GM23338 (cell line): ENCODE measurements at regions not wholly inside any gene's neighbourhood (a gene's known extent, or its start where the extent isn't known, plus 50 kb on each side); places are given as distances from the start of the nearest gene placed in this dataset.

Experiments
- ATAC-seq: fragments of 200-7000 bp; cut with Tn5 transposase; 3 replicates; pipeline ENCODE4 v1.9.1; 2020
- DNase-seq: peaks from one replicate; pipeline ENCODE4 v3.0.0-alpha.2; 2015; ENCODE audit warnings: low spot score
- H2AFZ ChIP-seq: fragments of 200-600 bp; sonication (generic); 2 replicates; pipeline ENCODE4 v1.8.0; 2016; ENCODE audit warnings: antibody characterized with exemption, mild to moderate bottlenecking, moderate library complexity
- H3F3A ChIP-seq: fragments of 200-600 bp; sonication (generic); replicated peaks from 2 replicates; pipeline ENCODE4 v1.8.0; 2017; ENCODE audit warnings: antibody characterized with exemption, mixed run types, low read depth
- H3K27ac ChIP-seq: fragments of 200-600 bp; sonication (generic); 2 replicates; pipeline ENCODE4 v1.6.1; 2016; ENCODE audit warnings: low read depth
- H3K27me3 ChIP-seq: fragments of 200-600 bp; sonication (generic); 2 replicates; pipeline ENCODE4 v1.8.0; 2016; ENCODE audit warnings: mild to moderate bottlenecking, mixed run types, moderate library complexity; ENCODE audit not compliant: insufficient read depth
- H3K36me3 ChIP-seq: fragments of 200-600 bp; sonication (generic); 2 replicates; pipeline ENCODE4 v1.8.0; 2016; ENCODE audit warnings: mild to moderate bottlenecking; ENCODE audit not compliant: insufficient read depth
- H3K4me1 ChIP-seq: fragments of 200-600 bp; sonication (generic); 2 replicates; pipeline ENCODE4 v1.8.0; 2016; ENCODE audit warnings: mild to moderate bottlenecking, moderate library complexity; ENCODE audit not compliant: insufficient read depth
- H3K4me2 ChIP-seq: fragments of 200-600 bp; sonication (generic); 2 replicates; pipeline ENCODE4 v1.7.1; 2017; ENCODE audit warnings: mixed run types
- H3K4me3 ChIP-seq: fragments of 200-600 bp; sonication (generic); 2 replicates; pipeline ENCODE4 v1.6.1; 2016; ENCODE audit warnings: mixed run types
- H3K79me2 ChIP-seq: fragments of 200-600 bp; sonication (generic); replicated peaks from 2 replicates; pipeline ENCODE4 v1.8.0; 2017; ENCODE audit warnings: mild to moderate bottlenecking; ENCODE audit not compliant: insufficient read depth
- H3K9me2 ChIP-seq: fragments of 200-600 bp; sonication (generic); 2 replicates; pipeline ENCODE4 v1.8.0; 2017; ENCODE audit not compliant: insufficient read depth
- H4K20me1 ChIP-seq: fragments of 200-600 bp; sonication (generic); replicated peaks from 2 replicates; pipeline ENCODE4 v1.8.0; 2017; ENCODE audit warnings: mild to moderate bottlenecking; ENCODE audit not compliant: insufficient read depth
- H3K27ac Mint-ChIP-seq: 2 replicates; pipeline ENCODE4 v1.8.0; 2020; ENCODE audit warnings: inconsistent platforms, mild to moderate bottlenecking, moderate library complexity, mixed read lengths
- H3K27me3 Mint-ChIP-seq: 3 replicates; pipeline ENCODE4 v1.8.0; 2022; ENCODE audit warnings: low read depth, mild to moderate bottlenecking, moderate library complexity, mixed read lengths, inconsistent platforms; ENCODE audit not compliant: insufficient read depth, poor library complexity
- H3K36me3 Mint-ChIP-seq: 3 replicates; pipeline ENCODE4 v1.8.0; 2021; ENCODE audit warnings: low read depth, mild to moderate bottlenecking, inconsistent platforms, moderate library complexity, mixed read lengths
- H3K4me1 Mint-ChIP-seq: 3 replicates; pipeline ENCODE4 v1.8.0; 2020; ENCODE audit warnings: mild to moderate bottlenecking, inconsistent platforms, mixed read lengths
- H3K4me3 Mint-ChIP-seq: 3 replicates; pipeline ENCODE4 v1.8.0; 2021; ENCODE audit warnings: moderate library complexity, mild to moderate bottlenecking, inconsistent platforms, mixed read lengths
- H3K9me3 Mint-ChIP-seq: 3 replicates; pipeline ENCODE4 v1.8.0; 2020; ENCODE audit warnings: moderate library complexity, mild to moderate bottlenecking, inconsistent platforms, mixed read lengths
- EZH2phosphoT487 ChIP-seq: fragments of 200-600 bp; sonication (generic); IDR thresholded peaks from one replicate; pipeline ENCODE4 v1.8.1; 2018; ENCODE audit warnings: antibody characterized with exemption; ENCODE audit not compliant: unreplicated experiment
- NANOG ChIP-seq: IDR thresholded peaks from 2 replicates; pipeline ENCODE4 v1.6.1; 2016; ENCODE audit warnings: antibody characterized with exemption, borderline replicate concordance
- POLR2AphosphoS5 ChIP-seq: IDR thresholded peaks from 2 replicates; pipeline ENCODE4 v1.6.1; 2016; ENCODE audit warnings: antibody characterized with exemption, low read depth
- ZNF114 ChIP-seq: fragments of 250-450 bp; sonication (Bioruptor Pico); IDR thresholded peaks from 2 replicates; pipeline ENCODE4 v1.5.0; 2020; ENCODE audit warnings: mild to moderate bottlenecking, moderate library complexity
- ZNF331 ChIP-seq: fragments of 250-450 bp; sonication (Bioruptor Pico); IDR thresholded peaks from 2 replicates; pipeline ENCODE4 v1.5.0; 2020; ENCODE audit warnings: low read depth, mild to moderate bottlenecking, moderate library complexity
- TF ChIP-seq, protein P1 (sequence below): IDR thresholded peaks from one replicate; pipeline ENCODE4 v1.6.1; 2018; ENCODE audit warnings: antibody characterized with exemption; ENCODE audit not compliant: unreplicated experiment
- TF ChIP-seq, protein P2 (sequence below): fragments of 250-450 bp; sonication (Bioruptor Pico); IDR thresholded peaks from 2 replicates; pipeline ENCODE4 v1.5.0; 2020; ENCODE audit warnings: mild to moderate bottlenecking, moderate library complexity
- TF ChIP-seq, protein P3 (sequence below): IDR thresholded peaks from 2 replicates; pipeline ENCODE4 v1.6.1; 2016; ENCODE audit warnings: antibody characterized with exemption
- TF ChIP-seq, protein P4 (sequence below), 2 experiments: fragments of 200-600 bp in 1 of 2; sonication (generic) in 1 of 2; conservative IDR thresholded peaks; 2 replicates each; pipeline versions ENCODE4 v1.5.1 to v1.6.1; 2016 to 2017; ENCODE audit warnings: antibody characterized with exemption in 2 of 2, low read depth in 2 of 2, mild to moderate bottlenecking in 2 of 2, moderate library complexity in 1 of 2

DNA sequence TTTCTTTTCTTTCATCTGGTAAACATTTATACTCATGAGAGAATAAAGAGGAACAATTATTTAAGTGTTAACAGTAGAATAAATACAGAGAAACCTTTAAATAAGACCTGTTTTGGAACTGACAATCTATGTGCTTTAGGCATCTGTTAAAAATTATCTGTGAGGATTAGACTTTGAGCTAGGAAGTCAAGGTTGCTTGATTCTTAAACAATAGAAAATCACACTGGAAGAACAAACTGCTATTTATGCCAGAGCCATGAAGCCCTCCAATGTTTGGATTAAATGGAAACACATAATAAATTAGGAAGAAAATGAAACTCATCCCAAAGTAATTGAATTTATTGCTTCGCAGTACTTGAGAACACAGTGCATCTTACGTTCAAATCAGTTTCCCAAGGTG, 207.2 kb upstream of the NPY2R start:
- no peak overlapping the region for H2AFZ ChIP-seq
- H3K4me3 ChIP-seq = no peak overlapping the region
- no peaks in the 10 kb centered on the region for H3K27me3 ChIP-seq
- H3K27ac ChIP-seq = no peak overlapping the region
- H3K36me3 ChIP-seq = no peaks in the 10 kb centered on the region
- H3K4me2 ChIP-seq = no peak overlapping the region
- Mint-ChIP-seq H3K4me3 (no peak overlapping the region), H3K9me3 (no peaks in the 10 kb centered on the region), H3K4me1 (peaks cover 7% of the 10 kb centered on the region; the same call in 2 of the 3 replicates), H3K36me3 (no peaks in the 10 kb centered on the region), H3K27me3 (no peaks in the 10 kb centered on the region), H3K27ac (no peak overlapping the region)
- DNase-seq (no peak), ATAC-seq (no peak)
- H3K79me2 ChIP-seq = no peaks in the 10 kb centered on the region
- H3F3A ChIP-seq = no peaks in the 10 kb centered on the region
- no peaks in the 10 kb centered on the region for H3K9me2 ChIP-seq
- no peaks in the 10 kb centered on the region for H4K20me1 ChIP-seq
- peaks cover 3% of the 10 kb centered on the region; the same call in 1 of the 2 replicates for H3K4me1 ChIP-seq
- no peak for TF ChIP-seq NANOG
- TF ChIP-seq, protein P1, sequence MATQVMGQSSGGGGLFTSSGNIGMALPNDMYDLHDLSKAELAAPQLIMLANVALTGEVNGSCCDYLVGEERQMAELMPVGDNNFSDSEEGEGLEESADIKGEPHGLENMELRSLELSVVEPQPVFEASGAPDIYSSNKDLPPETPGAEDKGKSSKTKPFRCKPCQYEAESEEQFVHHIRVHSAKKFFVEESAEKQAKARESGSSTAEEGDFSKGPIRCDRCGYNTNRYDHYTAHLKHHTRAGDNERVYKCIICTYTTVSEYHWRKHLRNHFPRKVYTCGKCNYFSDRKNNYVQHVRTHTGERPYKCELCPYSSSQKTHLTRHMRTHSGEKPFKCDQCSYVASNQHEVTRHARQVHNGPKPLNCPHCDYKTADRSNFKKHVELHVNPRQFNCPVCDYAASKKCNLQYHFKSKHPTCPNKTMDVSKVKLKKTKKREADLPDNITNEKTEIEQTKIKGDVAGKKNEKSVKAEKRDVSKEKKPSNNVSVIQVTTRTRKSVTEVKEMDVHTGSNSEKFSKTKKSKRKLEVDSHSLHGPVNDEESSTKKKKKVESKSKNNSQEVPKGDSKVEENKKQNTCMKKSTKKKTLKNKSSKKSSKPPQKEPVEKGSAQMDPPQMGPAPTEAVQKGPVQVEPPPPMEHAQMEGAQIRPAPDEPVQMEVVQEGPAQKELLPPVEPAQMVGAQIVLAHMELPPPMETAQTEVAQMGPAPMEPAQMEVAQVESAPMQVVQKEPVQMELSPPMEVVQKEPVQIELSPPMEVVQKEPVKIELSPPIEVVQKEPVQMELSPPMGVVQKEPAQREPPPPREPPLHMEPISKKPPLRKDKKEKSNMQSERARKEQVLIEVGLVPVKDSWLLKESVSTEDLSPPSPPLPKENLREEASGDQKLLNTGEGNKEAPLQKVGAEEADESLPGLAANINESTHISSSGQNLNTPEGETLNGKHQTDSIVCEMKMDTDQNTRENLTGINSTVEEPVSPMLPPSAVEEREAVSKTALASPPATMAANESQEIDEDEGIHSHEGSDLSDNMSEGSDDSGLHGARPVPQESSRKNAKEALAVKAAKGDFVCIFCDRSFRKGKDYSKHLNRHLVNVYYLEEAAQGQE = no peak
- TF ChIP-seq ZNF331 (CRISPR knock-in tag) = no peak
- TF ChIP-seq, protein P2, sequence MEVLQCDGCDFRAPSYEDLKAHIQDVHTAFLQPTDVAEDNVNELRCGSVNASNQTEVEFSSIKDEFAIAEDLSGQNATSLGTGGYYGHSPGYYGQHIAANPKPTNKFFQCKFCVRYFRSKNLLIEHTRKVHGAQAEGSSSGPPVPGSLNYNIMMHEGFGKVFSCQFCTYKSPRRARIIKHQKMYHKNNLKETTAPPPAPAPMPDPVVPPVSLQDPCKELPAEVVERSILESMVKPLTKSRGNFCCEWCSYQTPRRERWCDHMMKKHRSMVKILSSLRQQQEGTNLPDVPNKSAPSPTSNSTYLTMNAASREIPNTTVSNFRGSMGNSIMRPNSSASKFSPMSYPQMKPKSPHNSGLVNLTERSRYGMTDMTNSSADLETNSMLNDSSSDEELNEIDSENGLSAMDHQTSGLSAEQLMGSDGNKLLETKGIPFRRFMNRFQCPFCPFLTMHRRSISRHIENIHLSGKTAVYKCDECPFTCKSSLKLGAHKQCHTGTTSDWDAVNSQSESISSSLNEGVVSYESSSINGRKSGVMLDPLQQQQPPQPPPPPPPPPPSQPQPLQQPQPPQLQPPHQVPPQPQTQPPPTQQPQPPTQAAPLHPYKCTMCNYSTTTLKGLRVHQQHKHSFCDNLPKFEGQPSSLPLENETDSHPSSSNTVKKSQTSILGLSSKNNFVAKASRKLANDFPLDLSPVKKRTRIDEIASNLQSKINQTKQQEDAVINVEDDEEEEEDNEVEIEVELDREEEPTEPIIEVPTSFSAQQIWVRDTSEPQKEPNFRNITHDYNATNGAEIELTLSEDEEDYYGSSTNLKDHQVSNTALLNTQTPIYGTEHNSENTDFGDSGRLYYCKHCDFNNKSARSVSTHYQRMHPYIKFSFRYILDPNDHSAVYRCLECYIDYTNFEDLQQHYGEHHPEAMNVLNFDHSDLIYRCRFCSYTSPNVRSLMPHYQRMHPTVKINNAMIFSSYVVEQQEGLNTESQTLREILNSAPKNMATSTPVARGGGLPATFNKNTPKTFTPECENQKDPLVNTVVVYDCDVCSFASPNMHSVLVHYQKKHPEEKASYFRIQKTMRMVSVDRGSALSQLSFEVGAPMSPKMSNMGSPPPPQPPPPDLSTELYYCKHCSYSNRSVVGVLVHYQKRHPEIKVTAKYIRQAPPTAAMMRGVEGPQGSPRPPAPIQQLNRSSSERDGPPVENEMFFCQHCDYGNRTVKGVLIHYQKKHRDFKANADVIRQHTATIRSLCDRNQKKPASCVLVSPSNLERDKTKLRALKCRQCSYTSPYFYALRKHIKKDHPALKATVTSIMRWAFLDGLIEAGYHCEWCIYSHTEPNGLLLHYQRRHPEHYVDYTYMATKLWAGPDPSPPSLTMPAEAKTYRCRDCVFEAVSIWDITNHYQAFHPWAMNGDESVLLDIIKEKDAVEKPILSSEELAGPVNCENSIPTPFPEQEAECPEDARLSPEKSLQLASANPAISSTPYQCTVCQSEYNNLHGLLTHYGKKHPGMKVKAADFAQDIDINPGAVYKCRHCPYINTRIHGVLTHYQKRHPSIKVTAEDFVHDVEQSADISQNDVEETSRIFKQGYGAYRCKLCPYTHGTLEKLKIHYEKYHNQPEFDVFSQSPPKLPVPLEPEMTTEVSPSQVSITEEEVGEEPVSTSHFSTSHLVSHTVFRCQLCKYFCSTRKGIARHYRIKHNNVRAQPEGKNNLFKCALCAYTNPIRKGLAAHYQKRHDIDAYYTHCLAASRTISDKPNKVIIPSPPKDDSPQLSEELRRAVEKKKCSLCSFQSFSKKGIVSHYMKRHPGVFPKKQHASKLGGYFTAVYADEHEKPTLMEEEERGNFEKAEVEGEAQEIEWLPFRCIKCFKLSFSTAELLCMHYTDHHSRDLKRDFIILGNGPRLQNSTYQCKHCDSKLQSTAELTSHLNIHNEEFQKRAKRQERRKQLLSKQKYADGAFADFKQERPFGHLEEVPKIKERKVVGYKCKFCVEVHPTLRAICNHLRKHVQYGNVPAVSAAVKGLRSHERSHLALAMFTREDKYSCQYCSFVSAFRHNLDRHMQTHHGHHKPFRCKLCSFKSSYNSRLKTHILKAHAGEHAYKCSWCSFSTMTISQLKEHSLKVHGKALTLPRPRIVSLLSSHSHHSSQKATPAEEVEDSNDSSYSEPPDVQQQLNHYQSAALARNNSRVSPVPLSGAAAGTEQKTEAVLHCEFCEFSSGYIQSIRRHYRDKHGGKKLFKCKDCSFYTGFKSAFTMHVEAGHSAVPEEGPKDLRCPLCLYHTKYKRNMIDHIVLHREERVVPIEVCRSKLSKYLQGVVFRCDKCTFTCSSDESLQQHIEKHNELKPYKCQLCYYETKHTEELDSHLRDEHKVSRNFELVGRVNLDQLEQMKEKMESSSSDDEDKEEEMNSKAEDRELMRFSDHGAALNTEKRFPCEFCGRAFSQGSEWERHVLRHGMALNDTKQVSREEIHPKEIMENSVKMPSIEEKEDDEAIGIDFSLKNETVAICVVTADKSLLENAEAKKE (CRISPR knock-in tag) = no peak
- TF ChIP-seq, protein P3, sequence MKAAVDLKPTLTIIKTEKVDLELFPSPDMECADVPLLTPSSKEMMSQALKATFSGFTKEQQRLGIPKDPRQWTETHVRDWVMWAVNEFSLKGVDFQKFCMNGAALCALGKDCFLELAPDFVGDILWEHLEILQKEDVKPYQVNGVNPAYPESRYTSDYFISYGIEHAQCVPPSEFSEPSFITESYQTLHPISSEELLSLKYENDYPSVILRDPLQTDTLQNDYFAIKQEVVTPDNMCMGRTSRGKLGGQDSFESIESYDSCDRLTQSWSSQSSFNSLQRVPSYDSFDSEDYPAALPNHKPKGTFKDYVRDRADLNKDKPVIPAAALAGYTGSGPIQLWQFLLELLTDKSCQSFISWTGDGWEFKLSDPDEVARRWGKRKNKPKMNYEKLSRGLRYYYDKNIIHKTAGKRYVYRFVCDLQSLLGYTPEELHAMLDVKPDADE = no peak
- no peak for TF ChIP-seq EZH2phosphoT487
- no peak for TF ChIP-seq POLR2AphosphoS5
- TF ChIP-seq ZNF114 (CRISPR knock-in tag) = no peak
- TF ChIP-seq, protein P4, sequence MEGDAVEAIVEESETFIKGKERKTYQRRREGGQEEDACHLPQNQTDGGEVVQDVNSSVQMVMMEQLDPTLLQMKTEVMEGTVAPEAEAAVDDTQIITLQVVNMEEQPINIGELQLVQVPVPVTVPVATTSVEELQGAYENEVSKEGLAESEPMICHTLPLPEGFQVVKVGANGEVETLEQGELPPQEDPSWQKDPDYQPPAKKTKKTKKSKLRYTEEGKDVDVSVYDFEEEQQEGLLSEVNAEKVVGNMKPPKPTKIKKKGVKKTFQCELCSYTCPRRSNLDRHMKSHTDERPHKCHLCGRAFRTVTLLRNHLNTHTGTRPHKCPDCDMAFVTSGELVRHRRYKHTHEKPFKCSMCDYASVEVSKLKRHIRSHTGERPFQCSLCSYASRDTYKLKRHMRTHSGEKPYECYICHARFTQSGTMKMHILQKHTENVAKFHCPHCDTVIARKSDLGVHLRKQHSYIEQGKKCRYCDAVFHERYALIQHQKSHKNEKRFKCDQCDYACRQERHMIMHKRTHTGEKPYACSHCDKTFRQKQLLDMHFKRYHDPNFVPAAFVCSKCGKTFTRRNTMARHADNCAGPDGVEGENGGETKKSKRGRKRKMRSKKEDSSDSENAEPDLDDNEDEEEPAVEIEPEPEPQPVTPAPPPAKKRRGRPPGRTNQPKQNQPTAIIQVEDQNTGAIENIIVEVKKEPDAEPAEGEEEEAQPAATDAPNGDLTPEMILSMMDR (conservative IDR thresholded peaks at IDR 0.05; ENCODE audit: low read depth in 2 of 2) = no peak
